ENCODE measurements at regions not wholly inside any gene's neighbourhood (a gene's known extent, or its start where the extent isn't known, plus 50 kb on each side); places are given as distances from the start of the nearest gene placed in this dataset.

- TF ChIP-seq REST (IDR thresholded peaks at IDR 0.05; ENCODE audit: unreplicated experiment) = no peak
- no peak for TF ChIP-seq ZNF114 (CRISPR knock-in tag; IDR thresholded peaks at IDR 0.05)
- TF ChIP-seq ZNF331 (CRISPR knock-in tag; IDR thresholded peaks at IDR 0.05; ENCODE audit: low read depth) = no peak
- TF ChIP-seq JUNB (IDR thresholded peaks at IDR 0.05; ENCODE audit: unreplicated experiment) = no peak
Measured at GRCh38 chr7:155187061-155187785, 110.5 kb upstream of the INSIG1 start (continued).

GRCh38 chr7:155188357-155188756 is 109.3 kb upstream of the INSIG1 start:
- H3K4me3 Mint-ChIP-seq = no peak overlapping the region
- no peak overlapping the region for H3K27ac Mint-ChIP-seq
- no peaks in the 10 kb centered on the region for H3K27me3 ChIP-seq (ENCODE audit: insufficient read depth)
- no peak overlapping the region for H3K27ac ChIP-seq (ENCODE audit: low read depth)
- no peaks in the 10 kb centered on the region for H3K4me1 ChIP-seq (ENCODE audit: insufficient read depth)
- H3K36me3 Mint-ChIP-seq (ENCODE audit: low read depth) = peaks cover 30% of the 10 kb centered on the region
- no peak overlapping the region for H2AFZ ChIP-seq
- no peaks in the 10 kb centered on the region for H3K79me2 ChIP-seq (replicated peaks; ENCODE audit: insufficient read depth)
- TF ChIP-seq REST (IDR thresholded peaks at IDR 0.05; ENCODE audit: unreplicated experiment) (no peak), STAT1 (IDR thresholded peaks at IDR 0.05; ENCODE audit: unreplicated experiment) (no peak), ETS1 (IDR thresholded peaks at IDR 0.05) (no peak), JUNB (IDR thresholded peaks at IDR 0.05; ENCODE audit: unreplicated experiment) (no peak), ZNF462 (CRISPR knock-in tag; IDR thresholded peaks at IDR 0.05) (no peak)
- peaks cover 8% of the 10 kb centered on the region for H3K27me3 Mint-ChIP-seq (ENCODE audit: insufficient read depth, low read depth, poor library complexity)
- H4K20me1 ChIP-seq (replicated peaks; ENCODE audit: insufficient read depth) = no peaks in the 10 kb centered on the region
- no peak overlapping the region for H3K4me2 ChIP-seq
- H3K4me1 Mint-ChIP-seq = peaks cover 5% of the 10 kb centered on the region; the same call in 2 of the 3 replicates
- DNase-seq (ENCODE audit: low spot score) = no peak
- H3F3A ChIP-seq (replicated peaks; ENCODE audit: low read depth) = no peaks in the 10 kb centered on the region
- H3K36me3 ChIP-seq (ENCODE audit: insufficient read depth) = no peaks in the 10 kb centered on the region; the same call in 1 of the 2 replicates
- H3K9me3 Mint-ChIP-seq = peaks cover 58% of the 10 kb centered on the region
- no peak for ATAC-seq
- no peaks in the 10 kb centered on the region for H3K9me2 ChIP-seq (ENCODE audit: insufficient read depth)
- no peak overlapping the region for H3K4me3 ChIP-seq

Measured in GM23338 (cell line).